ENCODE measurements at regions not wholly inside any gene's neighbourhood (a gene's known extent, or its start where the extent isn't known, plus 50 kb on each side); places are given as distances from the start of the nearest gene placed in this dataset.

DNA sequence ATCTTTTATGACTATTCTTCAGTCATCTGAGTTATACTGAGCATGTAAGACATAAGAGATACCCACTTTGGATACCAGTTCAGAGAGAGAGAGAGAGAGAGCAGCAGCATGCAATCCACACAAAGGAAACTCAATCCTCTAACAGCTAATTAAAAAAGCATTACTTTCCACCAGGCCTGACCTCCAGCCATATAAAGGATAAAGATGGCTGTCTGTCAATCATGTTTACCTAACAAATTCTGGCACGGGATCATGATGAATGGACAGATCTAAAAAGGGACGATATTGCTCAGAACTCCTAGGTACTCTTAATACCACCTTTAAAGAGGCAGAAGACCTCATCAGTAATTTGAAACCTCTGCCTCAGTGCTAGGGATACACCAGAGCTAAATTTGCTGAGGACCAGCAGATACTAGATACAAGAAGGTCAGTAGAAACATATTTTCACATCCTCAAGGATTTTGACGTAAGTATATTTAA is 159.2 kb downstream of the RPS12 start:
- ChIA-PET POLR2A (no interaction called here), CTCF (interaction anchor here (2.4 kb wide), 1 partner anchor 11 kb away, joined by 10 read pairs; no protein-coding TSS in a partner anchor)
- no peaks in the 10 kb centered on the region for H3K27me3 ChIP-seq (ENCODE audit: control insufficient read depth, insufficient read depth, low read length)

DNA sequence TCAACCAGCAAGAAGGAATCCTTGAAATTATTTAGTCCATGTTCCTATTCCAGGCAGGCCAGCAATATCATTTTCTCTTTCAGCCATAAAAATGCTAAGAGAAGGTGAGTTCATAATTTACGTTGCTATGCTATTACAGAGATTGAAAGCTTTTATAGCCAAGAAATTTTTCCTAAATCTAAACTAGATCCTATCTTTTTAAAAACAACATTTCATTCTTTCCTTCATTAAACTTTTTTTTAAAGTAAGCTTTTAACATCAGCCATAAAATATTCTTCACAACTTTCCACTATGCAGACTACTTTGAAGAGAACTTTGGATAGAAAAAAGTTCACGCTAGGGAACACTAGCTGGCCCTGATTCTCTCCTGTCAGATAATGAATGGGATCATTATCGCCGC is 159.8 kb downstream of the RPS12 start:
- no peaks in the 10 kb centered on the region for H3K27me3 ChIP-seq (ENCODE audit: control insufficient read depth, insufficient read depth, low read length)

More for the DNA sequence above, 159.2 kb downstream of the RPS12 start:
- Histone ChIP-seq H3K27ac (ENCODE audit: low read depth, low read length) (no peak overlapping the region), H3K4me3 (ENCODE audit: low read depth, low read length) (no peak overlapping the region), H3K9me3 (ENCODE audit: control insufficient read depth, insufficient read depth, low read length) (no peaks in the 10 kb centered on the region)
- TF ChIP-seq, protein P1, sequence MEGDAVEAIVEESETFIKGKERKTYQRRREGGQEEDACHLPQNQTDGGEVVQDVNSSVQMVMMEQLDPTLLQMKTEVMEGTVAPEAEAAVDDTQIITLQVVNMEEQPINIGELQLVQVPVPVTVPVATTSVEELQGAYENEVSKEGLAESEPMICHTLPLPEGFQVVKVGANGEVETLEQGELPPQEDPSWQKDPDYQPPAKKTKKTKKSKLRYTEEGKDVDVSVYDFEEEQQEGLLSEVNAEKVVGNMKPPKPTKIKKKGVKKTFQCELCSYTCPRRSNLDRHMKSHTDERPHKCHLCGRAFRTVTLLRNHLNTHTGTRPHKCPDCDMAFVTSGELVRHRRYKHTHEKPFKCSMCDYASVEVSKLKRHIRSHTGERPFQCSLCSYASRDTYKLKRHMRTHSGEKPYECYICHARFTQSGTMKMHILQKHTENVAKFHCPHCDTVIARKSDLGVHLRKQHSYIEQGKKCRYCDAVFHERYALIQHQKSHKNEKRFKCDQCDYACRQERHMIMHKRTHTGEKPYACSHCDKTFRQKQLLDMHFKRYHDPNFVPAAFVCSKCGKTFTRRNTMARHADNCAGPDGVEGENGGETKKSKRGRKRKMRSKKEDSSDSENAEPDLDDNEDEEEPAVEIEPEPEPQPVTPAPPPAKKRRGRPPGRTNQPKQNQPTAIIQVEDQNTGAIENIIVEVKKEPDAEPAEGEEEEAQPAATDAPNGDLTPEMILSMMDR (IDR thresholded peaks at IDR 0.05; ENCODE audit: low read depth, low read length), result no peak
- DNase-seq (ENCODE audit: low read depth, low spot score), result no peak

GRCh38 chr6:132977413-132977812 is 163.0 kb downstream of the RPS12 start:
- Histone ChIP-seq H3K27me3 (ENCODE audit: control insufficient read depth, insufficient read depth, low read length) (no peaks in the 10 kb centered on the region), H3K9me3 (ENCODE audit: control insufficient read depth, insufficient read depth, low read length) (no peaks in the 10 kb centered on the region), H3K4me3 (ENCODE audit: low read depth, low read length) (no peak overlapping the region), H3K27ac (ENCODE audit: low read depth, low read length) (no peak overlapping the region)
- ChIA-PET POLR2A (no interaction called here), CTCF (interaction anchor here (1.3 kb wide), 1 partner anchor 15 kb away, joined by 4 read pairs; no protein-coding TSS in a partner anchor)
- DNase-seq (ENCODE audit: low read depth, low spot score), result no peak
- TF ChIP-seq, protein P1 (IDR thresholded peaks at IDR 0.05; ENCODE audit: low read depth, low read length), result no peak

More for the DNA sequence above, 159.8 kb downstream of the RPS12 start:
- ChIA-PET POLR2A (no interaction called here), CTCF (interaction anchor here (2.4 kb wide), 1 partner anchor 11 kb away, joined by 10 read pairs; no protein-coding TSS in a partner anchor)
- TF ChIP-seq, protein P1 (IDR thresholded peaks at IDR 0.05; ENCODE audit: low read depth, low read length), result no peak
- Histone ChIP-seq H3K27ac (ENCODE audit: low read depth, low read length) (no peak overlapping the region), H3K9me3 (ENCODE audit: control insufficient read depth, insufficient read depth, low read length) (no peaks in the 10 kb centered on the region), H3K4me3 (ENCODE audit: low read depth, low read length) (no peak overlapping the region)
- DNase-seq (ENCODE audit: low read depth, low spot score), result no peak

GRCh38 chr6:132978685-132979084 is 164.3 kb downstream of the RPS12 start:
- ChIA-PET CTCF (interaction anchor here (0.6 to 1.3 kb wide), 2 partner anchors 16 to 83 kb away, joined by 4 read pairs; no protein-coding TSS in a partner anchor), POLR2A (no interaction called here)
- no peak overlapping the region for H3K4me3 ChIP-seq (ENCODE audit: low read depth, low read length)
- no peaks in the 10 kb centered on the region for H3K27me3 ChIP-seq (ENCODE audit: control insufficient read depth, insufficient read depth, low read length)
- no peak overlapping the region for H3K27ac ChIP-seq (ENCODE audit: low read depth, low read length)
- no peaks in the 10 kb centered on the region for H3K9me3 ChIP-seq (ENCODE audit: control insufficient read depth, insufficient read depth, low read length)
- TF ChIP-seq, protein P1 (IDR thresholded peaks at IDR 0.05; ENCODE audit: low read depth, low read length), result no peak
- DNase-seq (ENCODE audit: low read depth, low spot score), result no peak

GRCh38 chr6:132993738-132994137 is 179.4 kb downstream of the RPS12 start:
- ChIA-PET POLR2A (no interaction called here), CTCF (no interaction called here)
- no peak for DNase-seq (ENCODE audit: low read depth, low spot score)
- H3K4me3 ChIP-seq (ENCODE audit: low read depth, low read length), result no peak overlapping the region
- TF ChIP-seq, protein P1 (IDR thresholded peaks at IDR 0.05; ENCODE audit: low read depth, low read length), result no peak
- H3K9me3 ChIP-seq (ENCODE audit: control insufficient read depth, insufficient read depth, low read length), result no peaks in the 10 kb centered on the region
- no peak overlapping the region for H3K27ac ChIP-seq (ENCODE audit: low read depth, low read length)
- H3K27me3 ChIP-seq (ENCODE audit: control insufficient read depth, insufficient read depth, low read length), result no peaks in the 10 kb centered on the region

Measured in AG04450 (cell line).